ENCODE measurements at regions not wholly inside any gene's neighbourhood (a gene's known extent, or its start where the extent isn't known, plus 50 kb on each side); places are given as distances from the start of the nearest gene placed in this dataset.
"Not testable (repeated sequence)": the region's sequence is repeated elsewhere in the genome, so short reads cannot be mapped to it uniquely, and the experiment has no call there.

DNA sequence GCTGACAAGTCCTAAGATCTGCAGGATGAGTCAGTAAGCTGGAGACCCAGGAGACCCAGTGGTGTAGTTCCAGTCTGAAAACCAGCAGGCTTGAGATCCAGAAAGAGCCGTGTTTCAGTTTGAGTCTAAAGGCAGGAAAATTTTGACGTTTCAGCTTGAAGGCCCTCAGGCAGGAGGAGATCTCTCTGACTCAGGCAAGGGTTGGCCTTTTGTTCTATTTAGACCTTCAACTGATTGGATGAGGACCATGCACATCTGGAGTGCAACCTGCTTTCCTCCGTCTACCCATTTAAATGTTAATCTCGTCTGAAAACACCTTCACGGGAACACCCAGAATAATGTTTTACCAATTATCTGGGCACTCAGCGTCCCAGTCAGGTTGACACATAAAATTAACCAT, 69.5 kb downstream of the NPIPA7 start:
- DNase-seq: not testable (repeated sequence)

DNA sequence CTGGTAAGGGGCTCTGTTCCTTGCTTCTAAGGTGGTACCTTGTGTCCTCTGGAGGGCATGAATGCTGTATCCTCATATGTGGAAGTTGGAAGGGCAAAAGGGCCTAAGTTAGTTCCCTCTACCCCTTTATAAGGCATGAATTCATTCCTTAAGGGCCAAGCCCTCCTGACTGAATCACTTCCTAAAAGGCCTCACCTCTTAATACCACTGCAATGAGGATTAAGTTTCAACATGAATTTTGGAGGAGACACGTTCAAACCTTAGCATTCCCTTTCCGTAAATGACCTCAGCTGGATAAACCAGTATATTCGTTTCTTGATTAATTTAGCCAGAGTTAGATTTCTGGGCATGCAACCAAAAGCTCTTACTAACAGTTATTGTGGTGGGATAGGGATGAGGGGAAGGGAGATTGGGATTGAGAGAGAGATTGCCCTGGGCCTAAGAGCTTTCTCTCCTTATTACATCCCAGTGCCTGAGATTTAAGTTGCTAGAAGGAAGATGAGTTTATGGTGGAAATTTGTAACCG, 70.8 kb downstream of the NPIPA7 start:
- not testable (repeated sequence) for DNase-seq

GRCh38 chr16:16451721-16452410, 72.9 kb downstream of the NPIPA7 start:
- DNase-seq: not testable (repeated sequence)

DNA sequence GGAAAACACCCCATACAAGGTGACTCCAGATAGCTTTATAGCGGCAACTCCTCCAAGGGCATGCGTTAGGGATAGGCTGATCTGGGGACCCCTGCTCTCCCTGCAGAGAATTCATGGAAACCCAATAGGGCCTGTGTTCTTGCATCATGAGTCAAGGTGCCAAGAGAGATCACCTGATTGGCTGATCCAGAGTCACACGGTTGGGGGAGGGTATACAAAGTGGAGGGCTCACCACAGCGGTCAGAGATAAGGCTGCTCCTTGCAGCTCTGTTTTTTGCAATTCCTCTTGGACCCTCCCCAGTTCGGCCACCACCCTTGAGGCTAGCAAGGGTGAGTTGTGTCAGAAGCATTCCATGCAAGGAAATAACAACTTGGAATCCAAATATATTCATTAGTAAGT, 79.6 kb downstream of the NPIPA7 start:
- DNase-seq: not testable (repeated sequence)

GRCh38 chr16:16463792-16464191, 84.9 kb downstream of the NPIPA7 start:
- not testable (repeated sequence) for DNase-seq

DNA sequence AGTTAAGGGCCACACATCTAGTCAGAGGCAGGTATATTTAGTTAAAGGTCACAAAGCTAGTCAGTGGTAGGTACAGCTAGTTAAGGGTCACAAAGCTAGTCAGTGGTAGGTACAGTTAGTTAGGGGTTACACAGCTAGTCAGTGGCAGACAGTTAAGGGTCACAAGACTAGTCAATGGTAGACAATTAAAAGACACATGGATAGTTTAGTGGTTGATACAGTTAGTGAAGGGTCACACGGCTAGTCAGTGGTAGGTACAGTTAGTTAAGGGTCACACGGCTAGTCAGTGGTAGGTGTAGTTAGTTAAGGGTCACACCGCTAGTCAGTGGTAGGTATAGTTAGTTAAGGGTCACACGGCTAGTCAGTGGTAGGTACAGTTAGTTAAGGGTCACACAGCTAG, 110.0 kb downstream of the NPIPA7 start:
- DNase-seq: not testable (repeated sequence)

- DNase-seq: not testable (repeated sequence)
Measured at GRCh38 chr16:16489466-16489865, 110.5 kb downstream of the NPIPA7 start.

- not testable (repeated sequence) for DNase-seq
Measured at GRCh38 chr16:16494114-16494513, 115.2 kb downstream of the NPIPA7 start.

DNA sequence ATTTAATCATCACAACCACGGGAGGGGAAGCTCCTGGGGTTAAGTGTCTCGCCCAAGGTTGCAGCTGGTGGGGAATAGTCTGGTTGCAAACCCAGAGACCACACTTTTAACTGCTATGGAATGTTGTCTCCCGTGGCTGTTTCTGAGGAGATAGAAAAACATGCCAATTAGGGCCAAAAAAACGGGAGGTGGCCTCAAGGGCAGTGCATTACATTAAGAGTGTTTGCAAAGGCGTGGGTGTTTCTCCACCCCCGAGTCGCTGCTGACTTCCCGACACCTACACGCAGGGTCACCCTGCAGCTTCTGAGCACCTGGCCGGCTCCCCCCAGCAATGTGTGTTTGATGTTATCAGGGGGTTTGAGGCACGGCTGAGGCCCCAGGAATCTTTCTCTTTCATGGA, 116.1 kb downstream of the NPIPA7 start:
- DNase-seq: not testable (repeated sequence)

GRCh38 chr16:16499875-16500274, 120.9 kb downstream of the NPIPA7 start:
- DNase-seq: not testable (repeated sequence)

DNA sequence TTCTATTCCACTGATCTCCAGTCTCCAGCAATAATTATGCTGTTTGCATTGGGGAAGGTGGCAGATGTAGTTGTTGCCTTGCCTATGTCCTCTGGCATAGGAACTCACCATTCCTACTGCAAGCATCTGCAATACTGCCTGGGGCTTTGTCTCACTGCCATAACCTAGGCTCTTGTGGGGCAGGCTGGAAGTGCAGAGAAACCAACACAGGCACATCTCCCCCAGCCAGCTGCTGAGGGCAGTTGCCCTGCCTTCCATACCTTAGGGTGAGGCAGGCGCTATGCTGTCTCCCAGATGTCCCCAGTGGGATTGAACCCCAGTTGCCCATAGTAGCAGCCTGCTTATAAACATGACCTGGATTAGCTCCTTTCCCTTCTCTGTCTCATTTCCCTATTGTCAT, 128.1 kb downstream of the NPIPA7 start:
- DNase-seq: not testable (repeated sequence)

DNA sequence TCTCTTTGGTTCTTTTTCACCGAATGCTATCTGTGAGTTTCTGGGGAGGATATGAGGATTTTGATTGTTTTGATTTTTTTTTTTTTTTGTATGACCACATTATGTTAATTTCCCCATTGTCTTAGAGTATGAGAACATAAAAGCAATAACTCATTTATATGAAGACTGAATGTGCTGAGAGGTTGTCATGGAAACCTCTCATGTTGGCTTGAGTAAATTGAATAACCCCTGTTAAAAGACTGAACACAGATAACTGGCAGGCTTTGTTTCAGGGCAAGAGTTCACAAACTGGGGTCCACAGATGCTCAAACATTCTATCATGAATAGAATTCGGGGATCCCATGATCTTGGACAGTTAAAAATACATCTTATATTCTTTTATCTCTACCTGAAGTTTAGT, 129.4 kb downstream of the NPIPA7 start:
- not testable (repeated sequence) for DNase-seq

- not testable (repeated sequence) for DNase-seq
Measured at GRCh38 chr16:16519395-16519794, 140.5 kb downstream of the NPIPA7 start.

DNA sequence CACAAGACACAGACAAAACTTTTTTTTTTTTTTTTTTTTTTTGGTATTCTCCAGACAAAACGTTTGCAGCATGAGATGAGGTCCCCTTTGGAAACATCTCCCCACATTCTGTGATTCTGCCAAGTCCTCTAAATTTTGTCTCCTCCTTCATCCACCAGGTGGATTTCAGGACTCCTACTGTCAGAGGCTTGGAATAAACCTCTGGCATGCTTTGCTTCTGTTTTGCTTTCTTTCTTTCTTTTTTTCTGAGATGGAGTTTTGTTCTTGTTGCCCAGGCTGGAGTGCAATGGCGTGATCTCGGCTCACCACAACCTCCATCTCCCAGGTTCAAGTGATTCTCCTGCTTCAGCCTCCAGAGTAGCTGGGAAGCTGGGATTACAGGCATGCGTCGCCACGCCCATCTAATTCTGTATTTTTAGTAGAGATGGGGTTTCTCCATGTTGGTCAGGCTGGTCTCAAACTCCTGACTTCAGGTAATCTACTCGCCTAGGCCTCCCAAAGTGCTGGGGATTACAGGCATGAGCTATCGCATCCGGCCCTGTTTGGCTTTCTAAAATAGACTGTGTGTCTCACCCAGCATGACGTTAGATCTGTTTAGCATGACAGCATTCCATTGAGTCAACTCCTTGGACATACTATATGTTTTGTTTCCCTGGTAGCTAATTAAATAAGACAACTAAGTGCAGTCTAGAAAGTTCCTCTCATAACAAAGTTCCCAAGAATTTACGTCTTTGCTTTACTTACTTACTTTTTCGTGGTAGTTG, 142.5 kb downstream of the NPIPA7 start:
- DNase-seq: not testable (repeated sequence)

DNA sequence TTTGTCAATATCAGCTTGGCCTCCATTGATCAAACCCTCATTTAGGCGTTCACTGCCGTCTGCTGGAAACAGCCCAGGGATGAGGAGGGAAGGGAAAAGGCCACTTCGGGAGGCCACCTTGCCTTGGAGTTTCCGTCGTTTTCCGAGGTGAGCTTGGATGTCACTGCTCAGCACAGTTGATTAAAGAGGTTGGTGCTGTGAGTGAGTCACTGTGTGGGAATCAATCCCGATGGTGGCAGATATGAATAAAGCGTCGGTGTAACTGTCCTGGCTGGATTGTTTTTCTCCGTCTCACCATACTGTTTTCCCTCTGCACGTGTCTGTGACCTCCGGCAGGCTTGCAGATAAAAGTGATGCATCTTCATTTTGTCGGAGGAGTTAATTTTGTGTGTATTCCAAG, 148.1 kb downstream of the NPIPA7 start:
- DNase-seq: not testable (repeated sequence)

GRCh38 chr16:16530744-16531143, 151.8 kb downstream of the NPIPA7 start:
- not testable (repeated sequence) for DNase-seq

- not testable (repeated sequence) for DNase-seq
Measured at GRCh38 chr16:16535565-16535964, 156.6 kb downstream of the NPIPA7 start.

DNA sequence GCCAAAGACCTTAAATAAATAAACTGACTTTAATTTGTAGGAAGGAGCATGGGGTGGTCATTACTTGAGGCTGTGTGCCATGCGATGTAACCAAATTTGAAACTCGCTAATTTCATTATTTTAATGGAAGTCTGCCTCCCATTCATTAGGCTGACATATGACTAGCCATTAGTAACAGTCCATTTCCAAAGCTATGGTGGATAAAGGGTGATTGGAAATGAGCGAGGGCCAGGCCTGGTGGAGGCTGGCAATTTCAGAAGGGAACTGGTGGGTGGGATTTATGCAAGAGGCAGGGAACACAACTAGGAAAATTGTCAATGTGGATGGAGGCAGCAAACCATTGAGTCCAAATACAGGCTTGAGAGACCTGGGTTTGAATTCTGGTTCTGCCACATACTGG, 157.2 kb downstream of the NPIPA7 start:
- DNase-seq: not testable (repeated sequence)

DNA sequence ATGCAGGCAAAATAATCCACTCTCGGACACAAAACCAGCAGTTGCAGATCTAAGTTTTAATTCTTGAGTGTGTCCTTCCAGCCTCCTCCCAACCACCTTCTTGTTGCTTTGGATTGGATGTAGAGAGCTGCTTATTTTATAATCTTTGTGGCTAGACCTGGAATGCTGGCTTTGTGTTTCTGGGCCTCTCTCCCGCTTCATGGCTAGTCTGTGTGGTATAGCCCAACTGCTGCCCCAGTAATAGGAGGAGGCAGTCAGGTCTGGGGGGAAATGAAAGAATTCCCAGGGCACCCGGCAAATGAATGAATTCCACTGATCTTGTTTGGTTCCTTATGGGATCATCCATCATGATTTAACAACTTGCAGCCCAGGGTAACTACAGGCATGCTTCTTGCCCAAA, 170.8 kb downstream of the NPIPA7 start:
- not testable (repeated sequence) for DNase-seq

DNA sequence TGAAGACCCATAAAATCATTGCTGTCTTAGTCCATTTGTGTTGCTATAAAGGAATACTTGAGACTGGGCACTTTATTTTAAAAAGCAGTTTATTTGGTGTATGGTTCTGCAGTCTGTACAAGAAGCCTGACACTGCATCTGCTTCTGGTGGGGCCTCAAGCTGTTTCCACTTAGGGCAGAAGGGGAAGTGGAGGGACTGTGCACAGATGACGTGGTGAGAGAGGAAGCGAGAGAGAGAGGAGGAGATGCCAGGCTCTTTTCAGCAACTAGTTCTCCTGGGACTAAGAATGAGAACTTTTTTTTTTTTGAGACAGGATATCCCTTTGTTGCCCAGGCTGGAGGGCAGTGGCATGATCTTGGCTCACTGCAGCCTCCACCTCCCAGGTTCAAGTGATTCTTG, 171.9 kb downstream of the NPIPA7 start:
- not testable (repeated sequence) for DNase-seq

DNA sequence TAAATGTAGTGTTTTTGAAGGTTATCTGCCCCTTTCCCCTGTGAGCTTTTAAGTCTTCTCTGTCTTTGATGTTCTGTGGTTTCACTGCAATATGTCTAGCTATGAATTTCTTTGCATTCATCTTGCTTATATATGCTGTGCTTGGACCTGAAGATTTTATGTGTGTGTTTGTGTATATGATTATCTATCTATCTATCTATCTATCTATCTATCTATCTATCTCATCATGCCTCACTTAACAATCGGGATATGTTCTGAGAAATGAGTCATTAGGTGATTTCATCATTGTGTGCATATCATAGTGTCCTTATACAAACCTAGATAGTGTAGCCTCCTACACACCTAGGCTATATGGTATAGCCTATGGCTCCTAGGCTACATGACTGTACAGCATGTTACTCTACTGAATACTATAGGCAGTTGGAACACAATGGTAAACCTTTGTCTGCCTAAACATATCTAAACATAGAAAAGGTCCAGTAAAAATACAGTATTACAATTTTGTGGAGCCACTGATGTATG, 173.9 kb downstream of the NPIPA7 start:
- not testable (repeated sequence) for DNase-seq

DNA sequence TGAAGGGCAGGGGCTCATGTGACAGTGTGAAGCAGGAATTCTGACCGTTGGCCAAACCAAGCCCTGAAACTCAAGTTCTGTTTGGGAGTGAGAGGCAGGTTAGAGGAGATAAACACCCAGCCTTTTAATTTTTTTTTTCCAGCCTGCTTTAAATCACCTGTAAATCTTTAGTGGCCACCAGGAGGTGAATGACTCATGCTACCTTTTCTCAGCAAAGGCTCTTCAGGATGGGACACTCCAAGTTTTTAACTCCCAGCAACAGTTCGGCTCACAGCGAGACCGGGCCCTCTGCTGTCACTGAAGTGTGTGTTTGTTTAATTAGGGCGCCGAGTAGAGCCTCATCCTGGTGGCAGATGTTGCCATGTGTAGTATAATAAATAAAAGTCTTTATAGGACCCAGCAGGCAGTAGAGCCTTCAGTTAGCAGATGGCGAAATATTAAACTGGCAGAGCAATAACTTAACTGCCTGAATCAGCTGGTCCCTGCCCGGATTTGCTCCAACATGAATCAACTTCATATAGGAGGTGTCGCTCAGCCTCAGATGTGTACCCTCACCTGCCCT, 180.3 kb downstream of the NPIPA7 start:
- not testable (repeated sequence) for DNase-seq

All from hypothalamus (tissue), 51 donors.